ENCODE measurements at regions not wholly inside any gene's neighbourhood (a gene's known extent, or its start where the extent isn't known, plus 50 kb on each side); places are given as distances from the start of the nearest gene placed in this dataset.
A peak's percentile ranks its signal among the peaks of the same experiment; 100 is the strongest.

- TF ChIP-seq PAX5 (IDR thresholded peaks at IDR 0.05; ENCODE audit: insufficient read depth, low read length, severe bottlenecking): no peak
- no peak for TF ChIP-seq TAF1 (IDR thresholded peaks at IDR 0.05; ENCODE audit: low read depth, low read length)
- no peak for TF ChIP-seq POLR2AphosphoS5 (IDR thresholded peaks at IDR 0.05; ENCODE audit: low read depth, low read length)
- no peak for TF ChIP-seq POLR2A (IDR thresholded peaks at IDR 0.05; ENCODE audit: low read depth, low read length)
- TF ChIP-seq SPI1 (IDR thresholded peaks at IDR 0.05; ENCODE audit: low read depth, low read length): no peak
- no peak for TF ChIP-seq POU2F2 (IDR thresholded peaks at IDR 0.05; ENCODE audit: low read depth, low read length)
- no peak for FAIRE-seq
- DNase-seq (ENCODE audit: insufficient read length, low spot score): no peak
Observed at GRCh38 chr12:82034769-82035168, 275.6 kb upstream of the PPFIA2 start.

GRCh38 chr12:82029936-82030335 is 270.8 kb upstream of the PPFIA2 start:
- DNase-seq (ENCODE audit: insufficient read length, low spot score): no peak
- FAIRE-seq: no peak
- no peak for TF ChIP-seq PAX5 (IDR thresholded peaks at IDR 0.05; ENCODE audit: insufficient read depth, low read length, severe bottlenecking)
- TF ChIP-seq POU2F2 (IDR thresholded peaks at IDR 0.05; ENCODE audit: low read depth, low read length): no peak
- TF ChIP-seq SPI1 (IDR thresholded peaks at IDR 0.05; ENCODE audit: low read depth, low read length): no peak
- TF ChIP-seq POLR2AphosphoS5 (IDR thresholded peaks at IDR 0.05; ENCODE audit: low read depth, low read length): no peak
- TF ChIP-seq POLR2A (IDR thresholded peaks at IDR 0.05; ENCODE audit: low read depth, low read length): no peak
- no peak for TF ChIP-seq TAF1 (IDR thresholded peaks at IDR 0.05; ENCODE audit: low read depth, low read length)

GRCh38 chr12:82028772-82029171 is 269.6 kb upstream of the PPFIA2 start:
- FAIRE-seq: no peak
- no peak for TF ChIP-seq POLR2AphosphoS5 (IDR thresholded peaks at IDR 0.05; ENCODE audit: low read depth, low read length)
- no peak for TF ChIP-seq TAF1 (IDR thresholded peaks at IDR 0.05; ENCODE audit: low read depth, low read length)
- TF ChIP-seq POLR2A (IDR thresholded peaks at IDR 0.05; ENCODE audit: low read depth, low read length): no peak
- no peak for TF ChIP-seq SPI1 (IDR thresholded peaks at IDR 0.05; ENCODE audit: low read depth, low read length)
- TF ChIP-seq POU2F2 (IDR thresholded peaks at IDR 0.05; ENCODE audit: low read depth, low read length): no peak
- TF ChIP-seq PAX5 (IDR thresholded peaks at IDR 0.05; ENCODE audit: insufficient read depth, low read length, severe bottlenecking): no peak
- no peak for DNase-seq (ENCODE audit: insufficient read length, low spot score)

- FAIRE-seq: no peak
- TF ChIP-seq SPI1 (IDR thresholded peaks at IDR 0.05; ENCODE audit: low read depth, low read length): peak; percentile 67
- TF ChIP-seq POU2F2 (IDR thresholded peaks at IDR 0.05; ENCODE audit: low read depth, low read length): no peak
- no peak for DNase-seq (ENCODE audit: insufficient read length, low spot score)
Observed at GRCh38 chr12:82027612-82028011, 268.5 kb upstream of the PPFIA2 start.

GRCh38 chr12:82025462-82025861 is 266.3 kb upstream of the PPFIA2 start:
- no peak for TF ChIP-seq PAX5 (IDR thresholded peaks at IDR 0.05; ENCODE audit: insufficient read depth, low read length, severe bottlenecking)
- TF ChIP-seq SPI1 (IDR thresholded peaks at IDR 0.05; ENCODE audit: low read depth, low read length): no peak
- TF ChIP-seq POLR2AphosphoS5 (IDR thresholded peaks at IDR 0.05; ENCODE audit: low read depth, low read length): no peak
- no peak for TF ChIP-seq TAF1 (IDR thresholded peaks at IDR 0.05; ENCODE audit: low read depth, low read length)
- TF ChIP-seq POU2F2 (IDR thresholded peaks at IDR 0.05; ENCODE audit: low read depth, low read length): no peak
- TF ChIP-seq POLR2A (IDR thresholded peaks at IDR 0.05; ENCODE audit: low read depth, low read length): no peak
- FAIRE-seq (no peak), DNase-seq (ENCODE audit: insufficient read length, low spot score) (no peak)

GRCh38 chr12:82019533-82019932 is 260.4 kb upstream of the PPFIA2 start:
- DNase-seq (ENCODE audit: insufficient read length, low spot score) (no peak), FAIRE-seq (no peak)
- TF ChIP-seq TAF1 (IDR thresholded peaks at IDR 0.05; ENCODE audit: low read depth, low read length): no peak
- TF ChIP-seq POU2F2 (IDR thresholded peaks at IDR 0.05; ENCODE audit: low read depth, low read length): no peak
- TF ChIP-seq PAX5 (IDR thresholded peaks at IDR 0.05; ENCODE audit: insufficient read depth, low read length, severe bottlenecking): no peak
- no peak for TF ChIP-seq POLR2AphosphoS5 (IDR thresholded peaks at IDR 0.05; ENCODE audit: low read depth, low read length)
- TF ChIP-seq SPI1 (IDR thresholded peaks at IDR 0.05; ENCODE audit: low read depth, low read length): no peak
- no peak for TF ChIP-seq POLR2A (IDR thresholded peaks at IDR 0.05; ENCODE audit: low read depth, low read length)

- no peak for DNase-seq (ENCODE audit: insufficient read length, low spot score)
- TF ChIP-seq POLR2AphosphoS5 (IDR thresholded peaks at IDR 0.05; ENCODE audit: low read depth, low read length): no peak
- FAIRE-seq: no peak
Observed at GRCh38 chr12:82015623-82016347, 256.6 kb upstream of the PPFIA2 start.

- no peak for DNase-seq (ENCODE audit: insufficient read length, low spot score)
- no peak for FAIRE-seq
- no peak for TF ChIP-seq POU2F2 (IDR thresholded peaks at IDR 0.05; ENCODE audit: low read depth, low read length)
- no peak for TF ChIP-seq SPI1 (IDR thresholded peaks at IDR 0.05; ENCODE audit: low read depth, low read length)
- TF ChIP-seq POLR2A (IDR thresholded peaks at IDR 0.05; ENCODE audit: low read depth, low read length): no peak
- TF ChIP-seq POLR2AphosphoS5 (IDR thresholded peaks at IDR 0.05; ENCODE audit: low read depth, low read length): no peak
- no peak for TF ChIP-seq PAX5 (IDR thresholded peaks at IDR 0.05; ENCODE audit: insufficient read depth, low read length, severe bottlenecking)
- TF ChIP-seq TAF1 (IDR thresholded peaks at IDR 0.05; ENCODE audit: low read depth, low read length): no peak
Observed at GRCh38 chr12:82012176-82012575, 253.0 kb upstream of the PPFIA2 start.

- DNase-seq (ENCODE audit: insufficient read length, low spot score) (no peak), FAIRE-seq (no peak)
- TF ChIP-seq SPI1 (IDR thresholded peaks at IDR 0.05; ENCODE audit: low read depth, low read length) (no peak), POLR2A (IDR thresholded peaks at IDR 0.05; ENCODE audit: low read depth, low read length) (no peak), TAF1 (IDR thresholded peaks at IDR 0.05; ENCODE audit: low read depth, low read length) (no peak), PAX5 (IDR thresholded peaks at IDR 0.05; ENCODE audit: insufficient read depth, low read length, severe bottlenecking) (no peak), POLR2AphosphoS5 (IDR thresholded peaks at IDR 0.05; ENCODE audit: low read depth, low read length) (no peak), POU2F2 (IDR thresholded peaks at IDR 0.05; ENCODE audit: low read depth, low read length) (no peak)
Observed at GRCh38 chr12:82009524-82009923, 250.4 kb upstream of the PPFIA2 start.

GRCh38 chr12:82008251-82008650 is 249.1 kb upstream of the PPFIA2 start:
- TF ChIP-seq POLR2A (IDR thresholded peaks at IDR 0.05; ENCODE audit: low read depth, low read length) (no peak), POLR2AphosphoS5 (IDR thresholded peaks at IDR 0.05; ENCODE audit: low read depth, low read length) (no peak), SPI1 (IDR thresholded peaks at IDR 0.05; ENCODE audit: low read depth, low read length) (no peak), POU2F2 (IDR thresholded peaks at IDR 0.05; ENCODE audit: low read depth, low read length) (no peak), PAX5 (IDR thresholded peaks at IDR 0.05; ENCODE audit: insufficient read depth, low read length, severe bottlenecking) (no peak), TAF1 (IDR thresholded peaks at IDR 0.05; ENCODE audit: low read depth, low read length) (no peak)
- FAIRE-seq: no peak
- no peak for DNase-seq (ENCODE audit: insufficient read length, low spot score)

All from GM12891 (cell line).